GM23248 (cell line): ENCODE measurements at regions not wholly inside any gene's neighbourhood (a gene's known extent, or its start where the extent isn't known, plus 50 kb on each side); places are given as distances from the start of the nearest gene placed in this dataset.
A peak's percentile ranks its signal among the peaks of the same experiment; 100 is the strongest.

ENCODE experiments used
- DNase-seq: peaks from one replicate; pipeline ENCODE4 v3.0.0-alpha.2; 2015
- H2AFZ ChIP-seq: fragments of 200-600 bp; sonication (generic); 2 replicates; pipeline ENCODE4 v1.6.1; 2016; ENCODE audit warnings: antibody characterized with exemption
- H3F3A ChIP-seq: fragments of 200-600 bp; sonication (generic); 2 replicates; pipeline ENCODE4 v1.6.1; 2016; ENCODE audit warnings: mild to moderate bottlenecking, antibody characterized with exemption, mixed run types; ENCODE audit not compliant: insufficient read depth
- H3K27ac ChIP-seq: fragments of 200-600 bp; sonication (generic); 2 replicates; pipeline ENCODE4 v1.5.1; 2016; ENCODE audit warnings: mild to moderate bottlenecking
- H3K27me3 ChIP-seq: fragments of 200-600 bp; sonication (generic); replicated peaks from 2 replicates; pipeline ENCODE4 v1.6.1; 2016; ENCODE audit warnings: mild to moderate bottlenecking; ENCODE audit not compliant: insufficient read depth
- H3K36me3 ChIP-seq: fragments of 200-600 bp; sonication (generic); 2 replicates; pipeline ENCODE4 v1.6.1; 2016; ENCODE audit warnings: low read depth, mild to moderate bottlenecking
- H3K4me1 ChIP-seq: fragments of 200-600 bp; sonication (generic); 2 replicates; pipeline ENCODE4 v1.6.1; 2016; ENCODE audit warnings: mild to moderate bottlenecking; ENCODE audit not compliant: insufficient read depth
- H3K4me2 ChIP-seq: fragments of 200-600 bp; sonication (generic); one replicate; pipeline ENCODE4 v1.6.1; 2016; ENCODE audit warnings: mild to moderate bottlenecking; ENCODE audit not compliant: unreplicated experiment
- H3K4me3 ChIP-seq: fragments of 200-600 bp; sonication (generic); 2 replicates; pipeline ENCODE4 v1.5.1; 2016; ENCODE audit warnings: mild to moderate bottlenecking
- H3K79me2 ChIP-seq: fragments of 200-600 bp; sonication (generic); 2 replicates; pipeline ENCODE4 v1.6.1; 2016; ENCODE audit warnings: mild to moderate bottlenecking; ENCODE audit not compliant: insufficient read depth
- H3K9ac ChIP-seq: fragments of 200-600 bp; sonication (generic); 2 replicates; pipeline ENCODE4 v1.6.1; 2016; ENCODE audit warnings: mild to moderate bottlenecking
- H3K9me2 ChIP-seq: fragments of 200-600 bp; sonication (generic); 2 replicates; pipeline ENCODE4 v1.6.1; 2016; ENCODE audit warnings: mixed run types, mild to moderate bottlenecking, moderate library complexity; ENCODE audit not compliant: insufficient read depth
- H3K9me3 ChIP-seq: fragments of 200-600 bp; sonication (generic); one replicate; pipeline ENCODE4 v1.6.1; 2017; ENCODE audit warnings: low read depth
- H4K20me1 ChIP-seq: fragments of 200-600 bp; sonication (generic); 2 replicates; pipeline ENCODE4 v1.6.0; 2016; ENCODE audit not compliant: insufficient read depth
- EZH2 ChIP-seq: fragments of 200-600 bp; sonication (generic); IDR thresholded peaks from 2 replicates; pipeline ENCODE4 v1.6.1; 2018; ENCODE audit warnings: antibody characterized with exemption, mild to moderate bottlenecking; ENCODE audit not compliant: insufficient read depth, poor library complexity, severe bottlenecking
- EZH2phosphoT487 ChIP-seq: fragments of 200-600 bp; sonication (generic); IDR thresholded peaks from 2 replicates; pipeline ENCODE4 v1.6.1; 2018; ENCODE audit warnings: antibody characterized with exemption, moderate library complexity, mild to moderate bottlenecking, low read depth; ENCODE audit not compliant: insufficient read depth
- WGBS, 2 experiments: methylation state at CpG; one replicate each; pipeline ENCODE4 v1.1.6; 2015 to 2017; ENCODE audit warnings: low lambda C conversion rate in 2 of 2, low coverage in 1 of 2; ENCODE audit errors: missing lambda C conversion rate in 2 of 2; 5-methylcytosine and 5-hydroxymethylcytosine counted together
- in situ Hi-C: fragments of 300-500 bp; cut with MboI; formaldehyde crosslinking; loops from 2 replicates; pipeline ENCODE4 v1.15.0; 2020

- no peak overlapping the region for H2AFZ ChIP-seq
- no peaks in the 10 kb centered on the region for H3K36me3 ChIP-seq
- no peak overlapping the region for H3K9ac ChIP-seq
- no peaks in the 10 kb centered on the region for H4K20me1 ChIP-seq
- H3K4me2 ChIP-seq: no peak overlapping the region
- TF ChIP-seq EZH2phosphoT487: no peak
- no peak for TF ChIP-seq EZH2
- no peak for DNase-seq
- H3K27ac ChIP-seq: no peak overlapping the region
- WGBS, 2 experiments: 83 to 86% methylated on average over 1 of the region's 1 CpG
- no peaks in the 10 kb centered on the region for H3F3A ChIP-seq
- H3K4me1 ChIP-seq: peaks cover 6% of the 10 kb centered on the region
- no peaks in the 10 kb centered on the region for H3K27me3 ChIP-seq
- H3K4me3 ChIP-seq: no peak overlapping the region
- in situ Hi-C loops: no loop called here
- H3K9me3 ChIP-seq: no peaks in the 10 kb centered on the region
- no peaks in the 10 kb centered on the region for H3K79me2 ChIP-seq
- no peaks in the 10 kb centered on the region for H3K9me2 ChIP-seq
Measured at GRCh38 chr4:114223580-114223979, 244.1 kb upstream of the ARSJ start.

- in situ Hi-C loops: no loop called here
- Histone ChIP-seq H3K4me1 (peaks cover 6% of the 10 kb centered on the region), H3K79me2 (no peaks in the 10 kb centered on the region), H3K27me3 (no peaks in the 10 kb centered on the region), H4K20me1 (no peaks in the 10 kb centered on the region), H3K4me2 (no peak overlapping the region), H3K9me2 (no peaks in the 10 kb centered on the region), H3F3A (no peaks in the 10 kb centered on the region), H3K9me3 (no peaks in the 10 kb centered on the region), H3K9ac (no peak overlapping the region), H3K36me3 (no peaks in the 10 kb centered on the region), H2AFZ (no peak overlapping the region), H3K4me3 (no peak overlapping the region), H3K27ac (no peak overlapping the region)
- 44 to 49% methylated on average over 2 of the region's 2 CpGs for WGBS, 2 experiments
- no peak for DNase-seq
- no peak for TF ChIP-seq EZH2phosphoT487
- TF ChIP-seq EZH2: no peak
Measured at GRCh38 chr4:114225436-114225835, 246.0 kb upstream of the ARSJ start.

- no peak for DNase-seq
Measured at GRCh38 chr4:114226179-114226578, 246.7 kb upstream of the ARSJ start.

GRCh38 chr4:114226968-114227760 is 247.7 kb upstream of the ARSJ start:
- 70% methylated on average over 7 of the region's 7 CpGs for WGBS, 2 experiments
- H2AFZ ChIP-seq: 0 out of 2 replicates have a peak overlapping the region, but pooled peaks have one; percentile 9
- no peak for TF ChIP-seq EZH2
- TF ChIP-seq EZH2phosphoT487: no peak
- H3K27me3 ChIP-seq: no peaks in the 10 kb centered on the region
- in situ Hi-C loops: no loop called here
- no peak overlapping the region for H3K9ac ChIP-seq
- peaks cover 6% of the 10 kb centered on the region for H3K4me1 ChIP-seq
- H3K27ac ChIP-seq: no peak overlapping the region
- DNase-seq: peak; percentile 25
- no peaks in the 10 kb centered on the region for H3K79me2 ChIP-seq
- no peak overlapping the region for H3K4me2 ChIP-seq
- H3K36me3 ChIP-seq: no peaks in the 10 kb centered on the region
- H4K20me1 ChIP-seq: no peaks in the 10 kb centered on the region
- H3K9me2 ChIP-seq: no peaks in the 10 kb centered on the region
- H3K4me3 ChIP-seq: no peak overlapping the region
- H3F3A ChIP-seq: no peaks in the 10 kb centered on the region
- no peaks in the 10 kb centered on the region for H3K9me3 ChIP-seq

More at GRCh38 chr4:114226179-114226578, 246.7 kb upstream of the ARSJ start:
- H3F3A ChIP-seq: no peaks in the 10 kb centered on the region
- no peaks in the 10 kb centered on the region for H3K79me2 ChIP-seq
- no peak overlapping the region for H3K9ac ChIP-seq
- H3K27ac ChIP-seq: no peak overlapping the region
- H4K20me1 ChIP-seq: no peaks in the 10 kb centered on the region
- no peak for TF ChIP-seq EZH2phosphoT487
- TF ChIP-seq EZH2: no peak
- H3K27me3 ChIP-seq: no peaks in the 10 kb centered on the region
- H3K9me2 ChIP-seq: no peaks in the 10 kb centered on the region
- no peaks in the 10 kb centered on the region for H3K36me3 ChIP-seq
- WGBS, 2 experiments: 51 to 62% methylated on average over 3 of the region's 3 CpGs
- H3K4me2 ChIP-seq: no peak overlapping the region
- H3K9me3 ChIP-seq: no peaks in the 10 kb centered on the region
- H2AFZ ChIP-seq: 0 out of 2 replicates have a peak overlapping the region, but pooled peaks have one; percentile 9
- in situ Hi-C loops: no loop called here
- H3K4me3 ChIP-seq: no peak overlapping the region
- peaks cover 6% of the 10 kb centered on the region for H3K4me1 ChIP-seq

GRCh38 chr4:114229706-114230105 is 250.3 kb upstream of the ARSJ start:
- Histone ChIP-seq H3K9me3 (peaks cover 3% of the 10 kb centered on the region), H3K36me3 (no peaks in the 10 kb centered on the region), H3K4me3 (no peak overlapping the region), H3K9me2 (no peaks in the 10 kb centered on the region), H3K27ac (no peak overlapping the region), H2AFZ (no peak overlapping the region), H3K4me2 (no peak overlapping the region), H3K79me2 (no peaks in the 10 kb centered on the region), H3K4me1 (peaks cover 6% of the 10 kb centered on the region), H4K20me1 (no peaks in the 10 kb centered on the region), H3K27me3 (no peaks in the 10 kb centered on the region), H3F3A (no peaks in the 10 kb centered on the region), H3K9ac (no peak overlapping the region)
- TF ChIP-seq EZH2phosphoT487 (no peak), EZH2 (no peak)
- in situ Hi-C loops: no loop called here
- no peak for DNase-seq
- whole genome bisulfite sequencing, 2 experiments: 62 to 70% methylated on average over 3 of the region's 3 CpGs
